ENCODE measurements at regions not wholly inside any gene's neighbourhood (a gene's known extent, or its start where the extent isn't known, plus 50 kb on each side); places are given as distances from the start of the nearest gene placed in this dataset.

GRCh38 chr6:164188861-164189260, 774.3 kb downstream of the QKI start:
- no peak for DNase-seq

- DNase-seq = no peak
Measured at GRCh38 chr6:164185471-164185871, 771.0 kb downstream of the QKI start.

GRCh38 chr6:164184410-164184809, 769.9 kb downstream of the QKI start:
- no peak for DNase-seq

- DNase-seq = no peak
Measured at GRCh38 chr6:164183556-164184123, 769.1 kb downstream of the QKI start.

- DNase-seq = no peak
Measured at GRCh38 chr6:164178679-164179332, 764.3 kb downstream of the QKI start.

- DNase-seq = no peak
Measured at GRCh38 chr6:164169355-164169754, 754.8 kb downstream of the QKI start.

GRCh38 chr6:164168595-164168994, 754.1 kb downstream of the QKI start:
- no peak for DNase-seq

- DNase-seq = no peak
Measured at GRCh38 chr6:164167873-164168405, 753.4 kb downstream of the QKI start.

GRCh38 chr6:164166996-164167395, 752.5 kb downstream of the QKI start:
- no peak for DNase-seq

- no peak for DNase-seq
Measured at GRCh38 chr6:164166515-164166914, 752.0 kb downstream of the QKI start.

- DNase-seq = no peak
Measured at GRCh38 chr6:164164876-164165275, 750.4 kb downstream of the QKI start.

- no peak for DNase-seq
Measured at GRCh38 chr6:164163239-164163638, 748.7 kb downstream of the QKI start.

- DNase-seq = no peak
Measured at GRCh38 chr6:164159061-164159460, 744.5 kb downstream of the QKI start.

GRCh38 chr6:164154588-164154987, 740.1 kb downstream of the QKI start:
- DNase-seq = no peak

- DNase-seq = no peak
Measured at GRCh38 chr6:164152611-164153010, 738.1 kb downstream of the QKI start.

GRCh38 chr6:164151161-164152120, 736.9 kb downstream of the QKI start:
- DNase-seq = no peak

- no peak for DNase-seq
Measured at GRCh38 chr6:164150232-164150631, 735.7 kb downstream of the QKI start.

- no peak for DNase-seq
Measured at GRCh38 chr6:164148788-164149187, 734.3 kb downstream of the QKI start.

GRCh38 chr6:164144316-164144715, 729.8 kb downstream of the QKI start:
- DNase-seq = no peak

- no peak for DNase-seq
Measured at GRCh38 chr6:164142322-164142721, 727.8 kb downstream of the QKI start.

GRCh38 chr6:164135511-164136132, 721.1 kb downstream of the QKI start:
- DNase-seq = no peak

GRCh38 chr6:164133095-164133494, 718.6 kb downstream of the QKI start:
- DNase-seq = no peak

GRCh38 chr6:164130585-164130984, 716.1 kb downstream of the QKI start:
- DNase-seq = no peak

Measured in DMS 273 treated with DMSO at 0.1 percent for 48 hours (cell line).